Activated B cell treated with CpG ODN at 0.5 μM for 24 hours (primary cell): ENCODE measurements at regions not wholly inside any gene's neighbourhood (a gene's known extent, or its start where the extent isn't known, plus 50 kb on each side); places are given as distances from the start of the nearest gene placed in this dataset.

Experiments
- ATAC-seq: fragments of 200-7000 bp; cut with Tn5 transposase; one replicate; pipeline ENCODE4 v1.10.0; 2021; ENCODE audit warnings: low read depth, mild to moderate bottlenecking, moderate library complexity
- CTCF ChIA-PET: fragments of 350-600 bp; sonication (Branson Sonifier 250); formaldehyde crosslinking; loops from one replicate; lab custom pipeline; 2021; ENCODE audit warnings: antibody characterized with exemption; lab: Charles Lee
- POLR2A ChIA-PET: fragments of 350-600 bp; sonication (Branson Sonifier 250); formaldehyde crosslinking; loops from one replicate; lab custom pipeline; 2021; ENCODE audit warnings: antibody characterized with exemption; lab: Charles Lee
- DNase-seq: peaks from one replicate; pipeline ENCODE4 v3.0.0; 2022
- H3K27ac Mint-ChIP-seq: one replicate; pipeline ENCODE4 v1.8.0; 2020; ENCODE audit warnings: mixed read lengths
- H3K27me3 Mint-ChIP-seq: one replicate; pipeline ENCODE4 v1.8.0; 2021; ENCODE audit warnings: mixed read lengths
- H3K36me3 Mint-ChIP-seq: one replicate; pipeline ENCODE4 v1.8.0; 2021; ENCODE audit warnings: low read depth, mixed read lengths
- H3K4me1 Mint-ChIP-seq: one replicate; pipeline ENCODE4 v1.8.0; 2021; ENCODE audit warnings: mixed read lengths
- H3K4me3 Mint-ChIP-seq: one replicate; pipeline ENCODE4 v1.8.0; 2020; ENCODE audit warnings: mild to moderate bottlenecking, mixed read lengths
- H3K9me3 Mint-ChIP-seq: one replicate; pipeline ENCODE4 v1.8.0; 2020; ENCODE audit warnings: mixed read lengths
- CTCF ChIP-seq: fragments of 200-600 bp; IDR thresholded peaks from one replicate; pipeline ENCODE4 v1.8.0; 2022; ENCODE audit warnings: antibody characterized with exemption, mild to moderate bottlenecking
- intact Hi-C: fragments of 100-400 bp; cut with micrococcal nuclease; formaldehyde crosslinking; loops from one replicate; pipeline ENCODE4 v1.15.1; 2024

GRCh38 chr20:40738976-40739375 lies 49.9 kb upstream of the MAFB start:
- ChIA-PET CTCF (no interaction called here), POLR2A (no interaction called here)
- H3K27ac Mint-ChIP-seq: no peak overlapping the region
- TF ChIP-seq CTCF: no peak
- H3K27me3 Mint-ChIP-seq: peaks cover 14% of the 10 kb centered on the region
- H3K4me1 Mint-ChIP-seq: peaks cover 7% of the 10 kb centered on the region
- intact Hi-C loops: no loop called here
- no peak overlapping the region for H3K4me3 Mint-ChIP-seq
- ATAC-seq: no peak
- DNase-seq: no peak
- H3K9me3 Mint-ChIP-seq: no peaks in the 10 kb centered on the region
- H3K36me3 Mint-ChIP-seq: no peaks in the 10 kb centered on the region

- no peak for TF ChIP-seq CTCF
- no peak for ATAC-seq
- intact Hi-C loops: loop anchor here (10.0 kb wide), 1 partner anchor 355 kb away; no protein-coding TSS in a partner anchor
Observed at GRCh38 chr20:40739841-40740240, 50.8 kb upstream of the MAFB start.

GRCh38 chr20:40741507-40742106 lies 52.6 kb upstream of the MAFB start:
- POLR2A ChIA-PET: interaction anchor here (0.7 kb wide), 1 partner anchor 222 kb away, joined by 3 read pairs; no protein-coding TSS in a partner anchor
- CTCF ChIA-PET: interaction anchor here (1.1 to 1.6 kb wide), 3 partner anchors 201 to 221 kb away, joined by 3 to 13 read pairs (median 3); no protein-coding TSS in a partner anchor

More at GRCh38 chr20:40739841-40740240, 50.8 kb upstream of the MAFB start:
- Mint-ChIP-seq H3K36me3 (no peaks in the 10 kb centered on the region), H3K4me3 (no peak overlapping the region), H3K27me3 (peaks cover 13% of the 10 kb centered on the region), H3K27ac (no peak overlapping the region), H3K4me1 (peaks cover 15% of the 10 kb centered on the region), H3K9me3 (no peaks in the 10 kb centered on the region)
- CTCF ChIA-PET: no interaction called here
- POLR2A ChIA-PET: no interaction called here
- DNase-seq: no peak

GRCh38 chr20:40743141-40743775 lies 54.2 kb upstream of the MAFB start:
- no peak overlapping the region for H3K27ac Mint-ChIP-seq
- ATAC-seq (no peak), DNase-seq (no peak)
- intact Hi-C loops: loop anchor here (10.0 kb wide), 1 partner anchor 352 kb away; no protein-coding TSS in a partner anchor
- H3K9me3 Mint-ChIP-seq: no peaks in the 10 kb centered on the region
- no peak overlapping the region for H3K4me3 Mint-ChIP-seq
- H3K36me3 Mint-ChIP-seq: no peaks in the 10 kb centered on the region
- peaks cover 6% of the 10 kb centered on the region for H3K27me3 Mint-ChIP-seq
- H3K4me1 Mint-ChIP-seq: peaks cover 16% of the 10 kb centered on the region
- POLR2A ChIA-PET: no interaction called here
- CTCF ChIA-PET: interaction anchor here (0.8 to 2.1 kb wide), 3 partner anchors 203 to 225 kb away, joined by 3 to 7 read pairs (median 3); no protein-coding TSS in a partner anchor
- TF ChIP-seq CTCF: no peak

More at GRCh38 chr20:40741507-40742106, 52.6 kb upstream of the MAFB start:
- TF ChIP-seq CTCF: no peak
- no peak overlapping the region for H3K4me3 Mint-ChIP-seq
- H3K9me3 Mint-ChIP-seq: no peaks in the 10 kb centered on the region
- no peaks in the 10 kb centered on the region for H3K36me3 Mint-ChIP-seq
- intact Hi-C loops: loop anchor here (1.0 to 10.0 kb wide), 2 partner anchors 222 to 353 kb away; no protein-coding TSS in a partner anchor
- DNase-seq (no peak), ATAC-seq (no peak)
- H3K27ac Mint-ChIP-seq: no peak overlapping the region
- peaks cover 16% of the 10 kb centered on the region for H3K4me1 Mint-ChIP-seq
- peaks cover 7% of the 10 kb centered on the region for H3K27me3 Mint-ChIP-seq
